GM21737 (cell line): ENCODE measurements at regions not wholly inside any gene's neighbourhood (a gene's known extent, or its start where the extent isn't known, plus 50 kb on each side); places are given as distances from the start of the nearest gene placed in this dataset.

Experiments used
- ATAC-seq: cut with Tn5 transposase; IDR thresholded peaks from one replicate; pipeline ENCODE4 v1.9.1; 2021; ENCODE audit warnings: mild to moderate bottlenecking, moderate library complexity; ENCODE audit not compliant: unreplicated experiment

GRCh38 chr1:209504571-209504970 is 78.9 kb upstream of the CAMK1G start:
- no peak for ATAC-seq

GRCh38 chr1:209505044-209505443 is 78.5 kb upstream of the CAMK1G start:
- ATAC-seq: no peak

- ATAC-seq: no peak
These were observed 77.4 kb upstream of the CAMK1G start for GRCh38 chr1:209506101-209506500.

GRCh38 chr1:209509039-209509438 is 74.5 kb upstream of the CAMK1G start:
- ATAC-seq: no peak

- no peak for ATAC-seq
These were observed 73.5 kb upstream of the CAMK1G start for GRCh38 chr1:209510063-209510462.

- ATAC-seq: no peak
These were observed 72.3 kb upstream of the CAMK1G start for GRCh38 chr1:209511169-209511568.

GRCh38 chr1:209512821-209513220 is 70.7 kb upstream of the CAMK1G start:
- ATAC-seq: no peak

- no peak for ATAC-seq
These were observed 70.3 kb upstream of the CAMK1G start for GRCh38 chr1:209513226-209513625.

GRCh38 chr1:209516771-209517680 is 66.5 kb upstream of the CAMK1G start:
- ATAC-seq: no peak

- no peak for ATAC-seq
These were observed 65.8 kb upstream of the CAMK1G start for GRCh38 chr1:209517681-209518050.

- no peak for ATAC-seq
These were observed 63.7 kb upstream of the CAMK1G start for GRCh38 chr1:209519786-209520185.

- ATAC-seq: no peak
These were observed 60.7 kb upstream of the CAMK1G start for GRCh38 chr1:209522826-209523225.

- ATAC-seq: no peak
These were observed 57.4 kb upstream of the CAMK1G start for GRCh38 chr1:209526137-209526536.

- no peak for ATAC-seq
These were observed 56.1 kb upstream of the CAMK1G start for GRCh38 chr1:209527372-209527771.

- no peak for ATAC-seq
These were observed 55.4 kb upstream of the CAMK1G start for GRCh38 chr1:209527993-209528717.

GRCh38 chr1:209529233-209529632 is 54.3 kb upstream of the CAMK1G start:
- no peak for ATAC-seq

- no peak for ATAC-seq
These were observed 52.5 kb upstream of the CAMK1G start for GRCh38 chr1:209531006-209531405.

GRCh38 chr1:209531549-209531948 is 52.0 kb upstream of the CAMK1G start:
- no peak for ATAC-seq
